ENCODE measurements at regions not wholly inside any gene's neighbourhood (a gene's known extent, or its start where the extent isn't known, plus 50 kb on each side); places are given as distances from the start of the nearest gene placed in this dataset.

DNA sequence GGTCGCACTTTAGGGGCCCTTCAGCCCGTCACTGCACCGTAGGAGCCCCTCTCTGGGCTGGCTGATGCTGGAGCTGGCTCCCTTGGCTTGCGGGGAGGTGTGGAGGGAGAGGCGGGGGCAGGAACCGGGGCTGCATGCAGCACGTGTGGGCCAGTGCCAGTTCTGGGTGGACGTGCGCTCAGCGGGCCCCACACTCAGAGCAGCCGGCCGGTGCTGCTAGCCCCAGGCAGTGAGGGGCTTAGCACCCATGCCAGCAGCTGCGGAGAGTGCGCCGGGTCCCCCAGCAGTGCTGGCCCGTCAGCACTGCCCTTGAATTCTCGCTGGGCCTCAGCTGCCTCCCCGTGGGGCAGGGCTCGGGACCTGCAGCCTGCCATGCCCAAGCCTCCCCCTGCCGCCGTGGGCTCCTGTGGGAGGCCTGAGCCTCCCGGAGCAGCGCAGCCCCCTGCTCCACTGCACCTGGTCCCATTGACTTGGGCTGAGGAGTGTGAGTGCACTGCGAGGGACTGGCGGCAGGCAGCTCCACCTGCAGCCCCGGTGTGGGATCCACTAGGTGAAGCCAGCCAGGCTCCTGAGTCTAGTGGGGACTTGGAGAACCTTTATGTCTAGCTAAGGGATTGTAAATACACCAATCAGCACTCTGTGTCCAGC, 108.8 kb upstream of the RASGEF1B start:
- TF ChIP-seq, protein P1, sequence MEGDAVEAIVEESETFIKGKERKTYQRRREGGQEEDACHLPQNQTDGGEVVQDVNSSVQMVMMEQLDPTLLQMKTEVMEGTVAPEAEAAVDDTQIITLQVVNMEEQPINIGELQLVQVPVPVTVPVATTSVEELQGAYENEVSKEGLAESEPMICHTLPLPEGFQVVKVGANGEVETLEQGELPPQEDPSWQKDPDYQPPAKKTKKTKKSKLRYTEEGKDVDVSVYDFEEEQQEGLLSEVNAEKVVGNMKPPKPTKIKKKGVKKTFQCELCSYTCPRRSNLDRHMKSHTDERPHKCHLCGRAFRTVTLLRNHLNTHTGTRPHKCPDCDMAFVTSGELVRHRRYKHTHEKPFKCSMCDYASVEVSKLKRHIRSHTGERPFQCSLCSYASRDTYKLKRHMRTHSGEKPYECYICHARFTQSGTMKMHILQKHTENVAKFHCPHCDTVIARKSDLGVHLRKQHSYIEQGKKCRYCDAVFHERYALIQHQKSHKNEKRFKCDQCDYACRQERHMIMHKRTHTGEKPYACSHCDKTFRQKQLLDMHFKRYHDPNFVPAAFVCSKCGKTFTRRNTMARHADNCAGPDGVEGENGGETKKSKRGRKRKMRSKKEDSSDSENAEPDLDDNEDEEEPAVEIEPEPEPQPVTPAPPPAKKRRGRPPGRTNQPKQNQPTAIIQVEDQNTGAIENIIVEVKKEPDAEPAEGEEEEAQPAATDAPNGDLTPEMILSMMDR (IDR thresholded peaks at IDR 0.05): no peak
- Mint-ChIP-seq H3K27ac (no peak overlapping the region), H3K9me3 (peaks cover 5% of the 10 kb centered on the region), H3K27me3 (ENCODE audit: low read depth, poor library complexity) (no peaks in the 10 kb centered on the region), H3K36me3 (ENCODE audit: low read depth) (peaks cover 4% of the 10 kb centered on the region), H3K4me3 (no peak overlapping the region), H3K4me1 (peaks cover 9% of the 10 kb centered on the region)
- no peak for DNase-seq

DNA sequence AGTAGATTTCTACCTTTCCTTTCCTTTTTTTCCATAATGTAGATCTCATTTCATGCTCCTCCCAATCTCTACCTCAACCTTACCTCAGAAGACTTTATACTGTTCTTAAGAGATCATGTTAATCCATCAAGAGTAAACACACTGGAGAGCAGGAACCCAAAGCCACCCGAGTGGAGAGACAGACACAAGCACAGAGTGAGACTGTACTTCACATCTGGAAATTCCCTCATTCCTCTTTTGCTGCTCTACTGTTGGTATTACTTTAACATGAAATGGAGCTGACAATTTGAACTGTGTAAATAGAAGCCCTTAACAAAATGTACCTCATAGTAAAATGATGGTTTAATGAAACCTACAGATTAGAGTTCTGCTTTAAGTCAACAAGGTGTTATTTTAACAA, 105.7 kb upstream of the RASGEF1B start:
- H3K27me3 Mint-ChIP-seq (ENCODE audit: low read depth, poor library complexity): no peaks in the 10 kb centered on the region
- DNase-seq: no peak
- H3K27ac Mint-ChIP-seq: no peak overlapping the region
- H3K4me3 Mint-ChIP-seq: no peak overlapping the region
- peaks cover 22% of the 10 kb centered on the region for H3K4me1 Mint-ChIP-seq
- H3K36me3 Mint-ChIP-seq (ENCODE audit: low read depth): peaks cover 4% of the 10 kb centered on the region
- H3K9me3 Mint-ChIP-seq: peaks cover 5% of the 10 kb centered on the region
- TF ChIP-seq, protein P1 (IDR thresholded peaks at IDR 0.05): no peak

DNA sequence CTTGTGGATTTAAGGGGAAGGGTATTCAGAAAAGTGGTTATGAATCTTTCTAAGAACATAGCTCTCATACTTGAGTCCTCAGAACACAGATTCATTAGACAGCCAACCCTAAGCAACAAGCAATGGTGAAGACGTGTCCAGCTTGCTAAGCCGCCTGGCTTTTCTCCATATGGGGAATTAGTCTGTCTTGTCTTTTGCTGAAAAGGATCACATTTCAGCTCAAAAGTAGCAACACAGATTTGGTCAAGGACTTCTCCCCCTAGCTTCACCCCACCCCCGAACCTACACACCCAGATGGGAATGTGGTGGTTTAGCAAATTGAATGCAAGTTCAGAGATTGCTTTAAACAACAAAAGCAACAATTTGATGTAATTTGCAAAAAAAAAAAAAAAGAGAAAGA, 103.3 kb upstream of the RASGEF1B start:
- Mint-ChIP-seq H3K4me3 (no peak overlapping the region), H3K27me3 (ENCODE audit: low read depth, poor library complexity) (peaks cover 3% of the 10 kb centered on the region), H3K4me1 (peaks cover 22% of the 10 kb centered on the region), H3K27ac (peak overlapping the region; percentile 6), H3K9me3 (peaks cover 5% of the 10 kb centered on the region), H3K36me3 (ENCODE audit: low read depth) (peaks cover 4% of the 10 kb centered on the region)
- DNase-seq: no peak
- TF ChIP-seq, protein P1 (IDR thresholded peaks at IDR 0.05): no peak

DNA sequence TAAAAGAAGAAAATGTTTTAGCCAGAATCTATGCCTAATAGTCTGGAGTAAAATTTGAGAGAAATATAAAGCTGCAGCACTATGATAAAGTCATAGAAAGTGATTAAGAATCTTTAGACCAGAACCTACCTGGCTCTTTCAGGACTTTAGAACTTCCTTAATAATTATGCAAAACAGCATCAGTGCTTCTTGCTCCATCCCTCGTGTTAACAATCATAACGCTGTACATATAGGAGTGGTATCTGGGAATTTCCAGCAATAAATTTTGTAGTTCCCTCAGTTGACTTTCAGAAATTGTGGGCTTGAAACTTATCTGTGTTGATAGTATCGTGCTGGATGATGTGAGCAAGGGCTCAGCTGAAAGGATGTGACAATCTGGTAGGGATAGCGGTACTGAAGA, 102.1 kb upstream of the RASGEF1B start:
- peaks cover 3% of the 10 kb centered on the region for H3K27me3 Mint-ChIP-seq (ENCODE audit: low read depth, poor library complexity)
- peaks cover 22% of the 10 kb centered on the region for H3K4me1 Mint-ChIP-seq
- H3K36me3 Mint-ChIP-seq (ENCODE audit: low read depth): no peaks in the 10 kb centered on the region
- no peaks in the 10 kb centered on the region for H3K9me3 Mint-ChIP-seq
- DNase-seq: no peak
- no peak overlapping the region for H3K4me3 Mint-ChIP-seq
- TF ChIP-seq, protein P1 (IDR thresholded peaks at IDR 0.05): no peak
- H3K27ac Mint-ChIP-seq: no peak overlapping the region

DNA sequence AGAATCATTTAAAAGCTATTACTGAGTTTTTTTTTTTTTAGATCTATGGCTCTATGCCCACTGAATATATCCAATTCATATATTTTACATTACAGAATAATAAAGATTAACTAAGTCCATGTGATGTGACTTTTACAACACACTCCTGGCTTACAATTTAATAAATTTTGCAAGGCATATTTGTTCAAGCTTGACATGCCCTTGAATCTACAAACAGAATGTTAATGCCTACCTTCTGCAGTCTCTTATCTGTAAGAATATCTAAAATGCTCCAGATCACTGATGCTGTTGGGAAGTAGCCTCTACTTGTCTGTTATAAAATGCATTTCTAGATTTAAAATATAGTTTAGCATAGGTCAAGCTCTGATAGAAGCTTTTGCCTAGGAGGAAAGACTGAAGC, 100.7 kb upstream of the RASGEF1B start:
- Mint-ChIP-seq H3K9me3 (no peaks in the 10 kb centered on the region), H3K36me3 (ENCODE audit: low read depth) (no peaks in the 10 kb centered on the region)
- DNase-seq: no peak

More for the DNA sequence above, 100.7 kb upstream of the RASGEF1B start:
- TF ChIP-seq, protein P1 (IDR thresholded peaks at IDR 0.05): no peak
- H3K4me3 Mint-ChIP-seq: no peak overlapping the region
- H3K27ac Mint-ChIP-seq: no peak overlapping the region
- peaks cover 8% of the 10 kb centered on the region for H3K27me3 Mint-ChIP-seq (ENCODE audit: low read depth, poor library complexity)
- H3K4me1 Mint-ChIP-seq: peaks cover 21% of the 10 kb centered on the region

Measured in nephron progenitor cell (in vitro differentiated cells).